CD4-positive, CD25-positive, alpha-beta regulatory T cell (primary cell): ENCODE measurements at regions not wholly inside any gene's neighbourhood (a gene's known extent, or its start where the extent isn't known, plus 50 kb on each side); places are given as distances from the start of the nearest gene placed in this dataset.

Source experiments
- ATAC-seq, 2 donors: fragments of 150-1000 bp; cut with Tn5 transposase; one replicate each; pipeline ENCODE4 v1.10.0; 2021; ENCODE audit warnings: low read depth in 2 of 2, moderate number of reproducible peaks in 2 of 2, moderate library complexity in 1 of 2
- DNase-seq, 3 donors: peaks; one replicate each; pipeline versions ENCODE4 v3.0.0 to v3.0.0-alpha.2; 2012 to 2022; ENCODE audit warnings: mixed read lengths in 1 of 3
- H3K27ac ChIP-seq: one replicate; pipeline ENCODE4 v1.7.0; 2013; ENCODE audit warnings: mild to moderate bottlenecking, low read length; ENCODE audit not compliant: insufficient read depth, poor library complexity, severe bottlenecking
- H3K27me3 ChIP-seq: one replicate; pipeline ENCODE4 v1.7.0; 2013; ENCODE audit warnings: low read length; ENCODE audit not compliant: control insufficient read depth, insufficient read depth
- H3K36me3 ChIP-seq: one replicate; pipeline ENCODE4 v1.7.0; 2013; ENCODE audit warnings: mild to moderate bottlenecking, low read length, moderate library complexity; ENCODE audit not compliant: control insufficient read depth, insufficient read depth
- H3K4me1 ChIP-seq: 2 replicates; pipeline ENCODE4 v1.7.0; 2013; ENCODE audit warnings: mild to moderate bottlenecking, low read length; ENCODE audit not compliant: insufficient read depth, control insufficient read depth, poor library complexity, severe bottlenecking
- H3K4me3 ChIP-seq: one replicate; pipeline ENCODE4 v1.7.0; 2013; ENCODE audit warnings: low read depth, mild to moderate bottlenecking, low read length, moderate library complexity
- H3K9me3 ChIP-seq, 2 experiments: 1 replicate in 1 of 2; 2 replicates in 1 of 2; pipeline ENCODE4 v1.7.0; 2013; ENCODE audit warnings: low read length in 2 of 2, mild to moderate bottlenecking in 1 of 2, moderate library complexity in 1 of 2; ENCODE audit not compliant: control insufficient read depth in 2 of 2
- H3K27ac Mint-ChIP-seq, 3 donors: one replicate each; pipeline ENCODE4 v1.8.0; 2020 to 2022; ENCODE audit warnings: mild to moderate bottlenecking in 3 of 3, mixed read lengths in 3 of 3, moderate library complexity in 2 of 3
- H3K27me3 Mint-ChIP-seq: one replicate; pipeline ENCODE4 v1.8.0; 2022; ENCODE audit warnings: mild to moderate bottlenecking, mixed read lengths
- H3K36me3 Mint-ChIP-seq: one replicate; pipeline ENCODE4 v1.8.0; 2020; ENCODE audit warnings: mixed read lengths
- H3K4me1 Mint-ChIP-seq, 4 donors: one replicate each; pipeline ENCODE4 v1.8.0; 2020 to 2022; ENCODE audit warnings: mixed read lengths in 4 of 4, mild to moderate bottlenecking in 1 of 4
- H3K4me3 Mint-ChIP-seq, 4 donors: one replicate each; pipeline ENCODE4 v1.8.0; 2020 to 2022; ENCODE audit warnings: mild to moderate bottlenecking in 4 of 4, mixed read lengths in 4 of 4, moderate library complexity in 3 of 4
- H3K9me3 Mint-ChIP-seq, 7 donors: one replicate each; pipeline ENCODE4 v1.8.0; 2020 to 2022; ENCODE audit warnings: mixed read lengths in 7 of 7, mild to moderate bottlenecking in 3 of 7, moderate library complexity in 2 of 7

DNA sequence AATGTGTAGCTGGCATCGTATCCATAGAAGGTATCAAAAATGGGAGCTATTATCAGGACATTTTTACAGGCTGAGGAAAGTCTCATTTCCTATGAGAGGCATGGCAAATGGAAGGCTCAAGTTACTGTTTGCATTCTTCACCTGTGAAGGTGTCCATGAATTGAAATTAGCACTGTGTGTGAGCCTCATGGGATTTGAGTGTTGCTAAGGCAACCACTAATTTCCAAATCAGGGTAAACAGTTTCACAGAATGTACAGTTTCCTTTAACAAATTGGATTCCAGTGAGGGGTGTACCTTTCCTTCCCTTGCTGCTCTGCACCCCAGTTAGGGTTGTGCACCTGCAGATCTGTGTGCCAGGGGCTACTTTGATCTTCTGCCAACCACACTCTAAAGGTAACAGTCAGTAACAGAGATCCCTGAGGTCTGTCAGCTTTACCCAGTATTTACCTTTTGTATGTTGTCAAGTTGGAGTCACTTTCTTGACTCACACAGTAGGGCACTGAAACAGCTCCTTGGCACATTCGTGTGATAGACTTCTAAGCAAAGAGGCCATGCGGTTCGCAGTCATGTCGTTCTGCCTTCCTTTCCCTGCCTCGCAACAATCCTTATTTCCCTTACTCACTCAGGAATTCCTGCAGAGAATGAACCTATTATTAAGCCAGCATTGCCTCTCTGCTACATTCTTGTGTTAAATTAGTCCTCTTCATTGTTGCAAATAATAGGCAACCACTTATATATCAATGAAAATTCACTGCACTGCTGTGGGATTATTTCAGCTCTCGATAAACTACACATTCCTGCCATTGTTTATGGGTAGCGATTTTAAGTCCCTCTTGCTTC, 129.8 kb upstream of the GBE1 start:
- Mint-ChIP-seq H3K4me1 (no peaks in the 10 kb centered on the region), H3K9me3 (peaks cover 0 to 5% (median 0%) of the 10 kb centered on the region in 7 donors), H3K4me3 (no peak overlapping the region), H3K27ac (no peak overlapping the region), H3K27me3 (no peaks in the 10 kb centered on the region), H3K36me3 (no peaks in the 10 kb centered on the region)
- DNase-seq: no peak
- no peaks in the 10 kb centered on the region for H3K27me3 ChIP-seq
- H3K4me1 ChIP-seq: no peaks in the 10 kb centered on the region
- no peak overlapping the region for H3K27ac ChIP-seq
- no peak overlapping the region for H3K4me3 ChIP-seq
- H3K9me3 ChIP-seq: no peaks in the 10 kb centered on the region
- no peaks in the 10 kb centered on the region for H3K36me3 ChIP-seq
- ATAC-seq: no peak

GRCh38 chr3:81888914-81889557, 127.6 kb upstream of the GBE1 start:
- Mint-ChIP-seq H3K27ac (no peak overlapping the region), H3K9me3 (peaks cover 0 to 8% (median 0%) of the 10 kb centered on the region in 7 donors), H3K4me1 (no peaks in the 10 kb centered on the region), H3K36me3 (no peaks in the 10 kb centered on the region), H3K27me3 (no peaks in the 10 kb centered on the region), H3K4me3 (no peak overlapping the region)
- Histone ChIP-seq H3K27ac (no peak overlapping the region), H3K4me3 (no peak overlapping the region), H3K36me3 (no peaks in the 10 kb centered on the region), H3K9me3 (no peaks in the 10 kb centered on the region), H3K27me3 (no peaks in the 10 kb centered on the region), H3K4me1 (no peaks in the 10 kb centered on the region)
- DNase-seq: no peak
- ATAC-seq: no peak

DNA sequence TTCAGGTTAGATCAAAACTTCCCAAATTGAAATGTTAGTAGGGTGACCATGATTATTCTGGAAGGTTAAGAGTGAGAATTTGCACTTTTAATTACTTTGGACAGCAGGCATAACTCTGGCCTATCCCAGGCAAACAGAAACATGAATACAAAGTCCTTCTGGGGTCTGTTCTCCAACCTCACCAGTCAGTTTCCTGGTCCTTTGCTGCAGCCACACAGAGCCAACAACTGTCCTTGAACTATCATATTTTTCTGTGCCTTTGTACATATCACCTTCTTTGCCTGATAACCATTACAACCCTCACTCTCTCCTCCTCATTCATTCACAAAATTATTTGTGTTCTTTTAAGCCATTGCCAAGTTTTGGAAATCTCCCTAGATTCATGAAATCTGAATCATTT, 126.0 kb upstream of the GBE1 start:
- peaks cover 0 to 7% (median 0%) of the 10 kb centered on the region in 7 donors for H3K9me3 Mint-ChIP-seq
- Histone ChIP-seq H3K36me3 (no peaks in the 10 kb centered on the region), H3K4me1 (no peaks in the 10 kb centered on the region), H3K4me3 (no peak overlapping the region), H3K27ac (no peak overlapping the region), H3K27me3 (no peaks in the 10 kb centered on the region), H3K9me3 (no peaks in the 10 kb centered on the region)
- DNase-seq (no peak), ATAC-seq (no peak)
- no peak overlapping the region for H3K27ac Mint-ChIP-seq
- no peaks in the 10 kb centered on the region for H3K4me1 Mint-ChIP-seq
- H3K4me3 Mint-ChIP-seq: no peak overlapping the region
- no peaks in the 10 kb centered on the region for H3K36me3 Mint-ChIP-seq
- H3K27me3 Mint-ChIP-seq: no peaks in the 10 kb centered on the region

- no peak overlapping the region for H3K27ac ChIP-seq
- H3K36me3 ChIP-seq: no peaks in the 10 kb centered on the region
- no peaks in the 10 kb centered on the region for H3K9me3 ChIP-seq
- Mint-ChIP-seq H3K4me1 (no peaks in the 10 kb centered on the region), H3K36me3 (no peaks in the 10 kb centered on the region), H3K27ac (no peak overlapping the region), H3K4me3 (no peak overlapping the region), H3K27me3 (no peaks in the 10 kb centered on the region), H3K9me3 (peaks cover 0 to 7% (median 0%) of the 10 kb centered on the region in 7 donors)
- ATAC-seq (no peak), DNase-seq (no peak)
- H3K4me1 ChIP-seq: no peaks in the 10 kb centered on the region
- H3K27me3 ChIP-seq: no peaks in the 10 kb centered on the region
- no peak overlapping the region for H3K4me3 ChIP-seq
Observed at GRCh38 chr3:81886081-81886480, 124.6 kb upstream of the GBE1 start.

DNA sequence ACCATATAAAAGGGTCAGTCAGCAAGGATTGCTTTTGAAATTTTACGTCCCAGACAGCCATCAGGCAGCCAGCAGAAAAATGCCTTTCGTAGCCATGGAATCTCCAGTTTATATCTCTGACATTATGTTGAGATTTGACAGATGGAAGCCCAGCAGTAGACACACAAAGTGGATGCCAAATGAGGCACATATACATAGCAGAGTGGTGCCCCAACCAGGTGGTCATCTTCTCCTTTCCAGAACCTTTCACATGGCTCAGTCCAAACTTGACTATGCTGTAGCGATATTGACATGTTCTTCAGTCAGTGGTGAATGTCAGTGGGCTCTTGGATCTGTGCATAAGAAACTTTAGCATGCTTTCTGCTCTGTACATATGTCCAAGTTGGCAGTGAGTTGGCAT, 123.3 kb upstream of the GBE1 start:
- H3K4me3 ChIP-seq: no peak overlapping the region
- Mint-ChIP-seq H3K36me3 (no peaks in the 10 kb centered on the region), H3K27ac (no peak overlapping the region), H3K27me3 (no peaks in the 10 kb centered on the region), H3K4me1 (no peaks in the 10 kb centered on the region), H3K4me3 (no peak overlapping the region), H3K9me3 (peaks cover 0 to 7% (median 0%) of the 10 kb centered on the region in 7 donors)
- no peak overlapping the region for H3K27ac ChIP-seq
- H3K9me3 ChIP-seq: no peaks in the 10 kb centered on the region
- DNase-seq: no peak
- ATAC-seq: no peak
- no peaks in the 10 kb centered on the region for H3K4me1 ChIP-seq
- H3K36me3 ChIP-seq: no peaks in the 10 kb centered on the region
- no peaks in the 10 kb centered on the region for H3K27me3 ChIP-seq

- Mint-ChIP-seq H3K36me3 (no peaks in the 10 kb centered on the region), H3K4me3 (no peak overlapping the region), H3K4me1 (no peaks in the 10 kb centered on the region), H3K27ac (no peak overlapping the region), H3K9me3 (peaks cover 0 to 7% (median 0%) of the 10 kb centered on the region in 7 donors), H3K27me3 (no peaks in the 10 kb centered on the region)
- no peak overlapping the region for H3K27ac ChIP-seq
- ATAC-seq (no peak), DNase-seq (no peak)
- no peaks in the 10 kb centered on the region for H3K4me1 ChIP-seq
- H3K9me3 ChIP-seq: no peaks in the 10 kb centered on the region
- H3K36me3 ChIP-seq: no peaks in the 10 kb centered on the region
- no peak overlapping the region for H3K4me3 ChIP-seq
- no peaks in the 10 kb centered on the region for H3K27me3 ChIP-seq
Observed at GRCh38 chr3:81876826-81877225, 115.4 kb upstream of the GBE1 start.

DNA sequence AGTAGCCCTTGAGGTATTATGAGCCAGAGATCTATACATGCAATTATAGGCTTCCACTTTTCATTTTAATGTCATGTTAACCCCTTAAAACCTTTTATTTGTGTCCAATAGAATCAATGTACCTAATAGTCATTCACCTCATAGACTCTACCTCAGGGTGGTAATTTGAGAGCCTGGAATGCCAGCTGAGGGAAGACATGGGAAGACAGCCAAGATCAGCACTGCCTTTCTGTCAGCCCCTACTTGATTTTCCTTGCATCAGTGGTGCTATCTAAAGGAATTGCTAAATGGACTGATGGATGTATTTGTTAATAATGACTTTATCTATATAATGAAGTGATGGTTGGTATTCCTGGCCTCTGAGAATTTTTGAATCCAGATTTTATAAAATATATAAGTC, 113.3 kb upstream of the GBE1 start:
- no peaks in the 10 kb centered on the region for H3K36me3 Mint-ChIP-seq
- Histone ChIP-seq H3K4me1 (no peaks in the 10 kb centered on the region), H3K27ac (no peak overlapping the region), H3K36me3 (no peaks in the 10 kb centered on the region), H3K27me3 (no peaks in the 10 kb centered on the region), H3K9me3 (no peaks in the 10 kb centered on the region), H3K4me3 (no peak overlapping the region)
- DNase-seq: no peak
- no peak overlapping the region for H3K27ac Mint-ChIP-seq
- no peaks in the 10 kb centered on the region for H3K4me1 Mint-ChIP-seq
- no peak overlapping the region for H3K4me3 Mint-ChIP-seq
- no peak for ATAC-seq
- H3K27me3 Mint-ChIP-seq: no peaks in the 10 kb centered on the region
- H3K9me3 Mint-ChIP-seq: peaks cover 0 to 6% (median 0%) of the 10 kb centered on the region in 7 donors

DNA sequence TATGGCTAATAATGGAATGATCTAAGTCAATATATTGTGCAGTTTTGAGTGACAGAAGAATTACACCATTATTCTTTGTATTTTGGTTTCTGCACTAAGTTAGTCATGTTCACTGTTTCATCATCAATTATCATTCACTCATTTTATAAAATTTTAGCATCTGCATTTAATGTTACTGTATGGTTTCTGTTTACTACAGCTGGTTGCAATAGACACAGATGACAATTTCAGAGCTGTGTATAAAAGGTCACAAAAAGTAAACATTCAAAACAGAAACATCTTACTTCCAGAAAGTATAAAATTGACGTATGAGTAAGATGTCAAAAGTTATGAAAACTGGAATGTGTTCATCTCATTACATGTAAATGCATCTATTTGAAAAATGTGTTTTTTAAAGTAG, 111.1 kb upstream of the GBE1 start:
- Histone ChIP-seq H3K4me3 (no peak overlapping the region), H3K36me3 (no peaks in the 10 kb centered on the region), H3K9me3 (no peaks in the 10 kb centered on the region), H3K4me1 (no peaks in the 10 kb centered on the region), H3K27ac (no peak overlapping the region), H3K27me3 (no peaks in the 10 kb centered on the region)
- Mint-ChIP-seq H3K4me3 (no peak overlapping the region), H3K36me3 (no peaks in the 10 kb centered on the region), H3K27ac (no peak overlapping the region), H3K9me3 (peaks cover 0 to 4% (median 0%) of the 10 kb centered on the region in 7 donors), H3K4me1 (no peaks in the 10 kb centered on the region), H3K27me3 (no peaks in the 10 kb centered on the region)
- DNase-seq (no peak), ATAC-seq (no peak)
